H1 (cell line): ENCODE measurements at regions not wholly inside any gene's neighbourhood (a gene's known extent, or its start where the extent isn't known, plus 50 kb on each side); places are given as distances from the start of the nearest gene placed in this dataset.

Experiments
- CTCF ChIA-PET: fragments of 300-600 bp; sonication (Branson Sonifier 250); formaldehyde crosslinking; loops from one replicate; lab custom pipeline; 2021; ENCODE audit not compliant: partially characterized antibody; lab: Charles Lee
- POLR2A ChIA-PET: fragments of 300-600 bp; sonication (Branson Sonifier 250); formaldehyde crosslinking; loops from one replicate; lab custom pipeline; 2021; ENCODE audit warnings: inconsistent platforms; ENCODE audit not compliant: partially characterized antibody; lab: Charles Lee
- DNase-seq, 2 experiments: peaks; one replicate each; pipeline versions ENCODE4 v3.0.0 to v3.0.0-alpha.2; 2010 to 2022; ENCODE audit warnings: low spot score in 2 of 2, low read depth in 1 of 2, mixed read lengths in 1 of 2
- FAIRE-seq: peaks from 2 replicates; lab custom pipeline; 2011; peaks lifted over from hg19 to GRCh38; lab: Jason Lieb, UNC
- H2AFZ ChIP-seq: 2 replicates; pipeline ENCODE4 v1.8.1; 2012; ENCODE audit warnings: low read length, inconsistent platforms
- H2AK5ac ChIP-seq: 2 replicates; pipeline ENCODE4 v1.6.1; 2013; ENCODE audit warnings: low read depth, low read length
- H2BK120ac ChIP-seq: replicated peaks from 2 replicates; pipeline ENCODE3; 2013; ENCODE audit warnings: low read depth, low read length, inconsistent platforms
- H2BK12ac ChIP-seq: 2 replicates; pipeline ENCODE4 v1.6.1; 2013; ENCODE audit warnings: low read depth, low read length
- H2BK15ac ChIP-seq: 2 replicates; pipeline ENCODE4 v1.6.1; 2013; ENCODE audit warnings: low read length
- H2BK20ac ChIP-seq: 2 replicates; pipeline ENCODE4 v1.6.1; 2013; ENCODE audit warnings: low read length
- H2BK5ac ChIP-seq: 2 replicates; pipeline ENCODE4 v1.6.1; 2013; ENCODE audit warnings: low read depth, low read length
- H3K14ac ChIP-seq: 2 replicates; pipeline ENCODE4 v1.6.1; 2013; ENCODE audit warnings: inconsistent platforms; ENCODE audit not compliant: insufficient read length
- H3K18ac ChIP-seq: 2 replicates; pipeline ENCODE4 v1.6.1; 2013; ENCODE audit warnings: low read length; ENCODE audit errors: extremely low read depth
- H3K23ac ChIP-seq: 2 replicates; pipeline ENCODE4 v1.6.1; 2013; ENCODE audit warnings: inconsistent platforms; ENCODE audit not compliant: insufficient read length
- H3K23me2 ChIP-seq: 2 replicates; pipeline ENCODE4 v1.6.1; 2013; ENCODE audit warnings: low read depth, low read length
- H3K27ac ChIP-seq: 2 replicates; pipeline ENCODE4 v1.6.1; 2011; ENCODE audit warnings: low read depth, low read length, inconsistent platforms
- H3K27me3 ChIP-seq, 4 experiments: replicated peaks in 1 of 4; 1 replicate in 1 of 4; 2 replicates in 3 of 4; pipeline versions ENCODE4 v1.6.1 to v1.8.1; 2011 to 2013; ENCODE audit warnings: low read length in 3 of 4, mild to moderate bottlenecking in 3 of 4, inconsistent platforms in 2 of 4, mixed read lengths in 2 of 4, moderate library complexity in 1 of 4; ENCODE audit not compliant: control insufficient read depth in 3 of 4, insufficient read depth in 3 of 4; ENCODE audit errors: extremely low read depth in 1 of 4
- H3K36me3 ChIP-seq, 4 experiments: 2 replicates each; pipeline versions ENCODE4 v1.6.1 to v1.8.1; 2011 to 2013; ENCODE audit warnings: mild to moderate bottlenecking in 4 of 4, low read length in 3 of 4, moderate library complexity in 2 of 4, control low read depth in 1 of 4, inconsistent platforms in 1 of 4; ENCODE audit not compliant: insufficient read depth in 4 of 4, control insufficient read depth in 2 of 4
- H3K4ac ChIP-seq: replicated peaks from 2 replicates; pipeline ENCODE3; 2013; ENCODE audit warnings: low read length, low read depth, mixed read lengths, inconsistent platforms; ENCODE audit not compliant: insufficient read length
- H3K4me1 ChIP-seq, 4 experiments: replicated peaks in 1 of 4; 1 replicate in 1 of 4; 2 replicates in 3 of 4; pipeline versions ENCODE4 v1.6.1 to v1.8.1; 2011 to 2013; ENCODE audit warnings: low read length in 3 of 4, inconsistent platforms in 2 of 4, mixed read lengths in 1 of 4; ENCODE audit not compliant: insufficient read depth in 4 of 4, control insufficient read depth in 3 of 4
- H3K4me2 ChIP-seq, 2 experiments: 2 replicates each; pipeline versions ENCODE4 v1.6.1 to v1.8.1; 2011 to 2013; ENCODE audit warnings: low read depth in 2 of 2, low read length in 2 of 2, control low read depth in 1 of 2, inconsistent platforms in 1 of 2, mild to moderate bottlenecking in 1 of 2; ENCODE audit not compliant: insufficient read depth in 1 of 2
- H3K4me3 ChIP-seq, 4 experiments: fragments of 200-600, 300-600 bp in 1 of 4; sonication (generic), shearing (Covaris generic), sonication (Bioruptor Twin) in 1 of 4; 2 replicates each; pipeline versions ENCODE4 v1.5.1 to v1.8.1; 2011 to 2016; ENCODE audit warnings: low read length in 4 of 4, low read depth in 3 of 4, control low read depth in 2 of 4, inconsistent platforms in 2 of 4, mild to moderate bottlenecking in 2 of 4, mixed read lengths in 1 of 4, moderate library complexity in 1 of 4; ENCODE audit not compliant: insufficient read depth in 2 of 4; ENCODE audit errors: extremely low read depth in 1 of 4
- H3K56ac ChIP-seq: replicated peaks from 2 replicates; pipeline ENCODE3; 2013; ENCODE audit warnings: low read depth, mild to moderate bottlenecking, mixed read lengths, low read length, inconsistent platforms; ENCODE audit not compliant: insufficient read length
- H3K79me1 ChIP-seq: 2 replicates; pipeline ENCODE4 v1.6.1; 2013; ENCODE audit warnings: low read depth, low read length, control low read depth
- H3K79me2 ChIP-seq, 2 experiments: 2 replicates each; pipeline versions ENCODE4 v1.6.1 to v1.8.1; 2012 to 2013; ENCODE audit warnings: low read length in 2 of 2, mild to moderate bottlenecking in 2 of 2, inconsistent platforms in 1 of 2; ENCODE audit not compliant: insufficient read depth in 2 of 2, control insufficient read depth in 1 of 2
- H3K9ac ChIP-seq, 4 experiments: replicated peaks in 1 of 4; 1 replicate in 1 of 4; 2 replicates in 3 of 4; pipeline versions ENCODE4 v1.6.1 to v1.8.1; 2011 to 2013; ENCODE audit warnings: low read depth in 3 of 4, low read length in 3 of 4, control low read depth in 2 of 4, mild to moderate bottlenecking in 2 of 4, moderate library complexity in 2 of 4, inconsistent platforms in 1 of 4; ENCODE audit errors: extremely low read depth in 1 of 4
- H3K9me3 ChIP-seq, 2 experiments: 2 replicates each; pipeline versions ENCODE4 v1.6.1 to v1.8.1; 2012 to 2013; ENCODE audit warnings: mild to moderate bottlenecking in 2 of 2, moderate library complexity in 2 of 2, control low read depth in 1 of 2, inconsistent platforms in 1 of 2, low read depth in 1 of 2, low read length in 1 of 2, mixed read lengths in 1 of 2; ENCODE audit not compliant: insufficient read depth in 2 of 2
- H4K20me1 ChIP-seq, 2 experiments: replicated peaks in 1 of 2; 2 replicates each; pipeline versions ENCODE3 to v1.8.1; 2011 to 2013; ENCODE audit warnings: inconsistent platforms in 2 of 2, low read length in 2 of 2, mild to moderate bottlenecking in 1 of 2; ENCODE audit not compliant: insufficient read depth in 2 of 2, control insufficient read depth in 1 of 2
- H4K5ac ChIP-seq: 2 replicates; pipeline ENCODE4 v1.6.1; 2013; ENCODE audit warnings: low read length, low read depth, mixed read lengths, inconsistent platforms; ENCODE audit not compliant: insufficient read length
- H4K8ac ChIP-seq: 2 replicates; pipeline ENCODE4 v1.8.0; 2013; ENCODE audit warnings: mild to moderate bottlenecking, moderate library complexity, low read length, inconsistent platforms; ENCODE audit not compliant: insufficient read depth; ENCODE audit errors: extremely low read depth
- H4K91ac ChIP-seq: replicated peaks from 2 replicates; pipeline ENCODE3; 2013; ENCODE audit warnings: low read length, mixed read lengths, inconsistent platforms; ENCODE audit not compliant: insufficient read length
- CBX5 ChIP-seq: fragments of 300-800, 300-1000 bp; sonication (generic); IDR thresholded peaks from 2 replicates; pipeline ENCODE4 v1.7.1; 2016; ENCODE audit warnings: antibody characterized with exemption, low read length, low read depth
- EGR1 ChIP-seq: IDR thresholded peaks from 2 replicates; pipeline ENCODE4 v1.6.1; 2011; ENCODE audit warnings: low read depth, low read length, borderline replicate concordance
- JUND ChIP-seq: IDR thresholded peaks from 2 replicates; pipeline ENCODE4 v1.6.1; 2011; ENCODE audit warnings: mild to moderate bottlenecking, improper control_type of control experiment, low read length
- NANOG ChIP-seq: IDR thresholded peaks from 2 replicates; pipeline ENCODE4 v1.6.1; 2011; ENCODE audit warnings: low read length, low read depth, mild to moderate bottlenecking, inconsistent platforms; ENCODE audit not compliant: insufficient read depth, poor library complexity, severe bottlenecking
- POLR2AphosphoS5 ChIP-seq: IDR thresholded peaks from 2 replicates; pipeline ENCODE4 v1.6.1; 2011; ENCODE audit warnings: low read depth, low read length
- RBBP5 ChIP-seq: IDR thresholded peaks from 2 replicates; pipeline ENCODE4 v1.7.1; 2012; ENCODE audit warnings: low read depth, mild to moderate bottlenecking, inconsistent platforms, low read length, moderate library complexity, borderline replicate concordance
- SP2 ChIP-seq: IDR thresholded peaks from 2 replicates; pipeline ENCODE4 v1.6.1; 2012; ENCODE audit warnings: mild to moderate bottlenecking, low read length, inconsistent platforms
- TAF1 ChIP-seq: IDR thresholded peaks from 2 replicates; pipeline ENCODE4 v1.6.1; 2011; ENCODE audit warnings: mild to moderate bottlenecking, low read depth, low read length
- TCF12 ChIP-seq: IDR thresholded peaks from 2 replicates; pipeline ENCODE4 v1.6.1; 2011; ENCODE audit warnings: low read depth, mild to moderate bottlenecking, low read length
- TEAD4 ChIP-seq: IDR thresholded peaks from 2 replicates; pipeline ENCODE4 v1.6.1; 2012; ENCODE audit warnings: low read depth, low read length, inconsistent platforms, mixed read lengths
- USF2 ChIP-seq: IDR thresholded peaks from 2 replicates; pipeline ENCODE4 v1.6.1; 2011; ENCODE audit warnings: low read length, improper control_type of control experiment
- WGBS, 2 experiments: shearing (Covaris generic) in 1 of 2; methylation state at CpG; one replicate each; pipeline versions ENCODE4 v1.1.6 to v1.1.7; 2013 to 2015; ENCODE audit warnings: low lambda C conversion rate in 2 of 2, mixed read lengths in 2 of 2, inconsistent platforms in 1 of 2, low coverage in 1 of 2, missing lambda C conversion rate in 1 of 2; ENCODE audit not compliant: insufficient replicate concordance in 2 of 2, insufficient coverage in 1 of 2, insufficient read length in 1 of 2; ENCODE audit errors: extremely low coverage in 1 of 2, missing lambda C conversion rate in 1 of 2; 5-methylcytosine and 5-hydroxymethylcytosine counted together

- Histone ChIP-seq H2BK20ac (no peak overlapping the region), H3K4me1 (0 out of 7 replicates have a peak, but pooled peaks cover 0 to 2% (median 0%) of the 10 kb centered on the region in 4 experiments), H4K5ac (no peak overlapping the region), H3K23ac (no peak overlapping the region), H4K91ac (no peak overlapping the region), H3K14ac (no peak overlapping the region), H3K27me3 (no peaks in the 10 kb centered on the region), H3K9ac (no peak overlapping the region), H3K9me3 (no peaks in the 10 kb centered on the region), H3K4me3 (no peak overlapping the region), H2AK5ac (no peak overlapping the region), H3K4ac (no peak overlapping the region), H3K18ac (no peak overlapping the region), H3K4me2 (no peak overlapping the region), H2BK5ac (no peak overlapping the region), H3K23me2 (no peaks in the 10 kb centered on the region; the same call in 1 of the 2 replicates), H4K20me1 (no peaks in the 10 kb centered on the region), H3K36me3 (no peaks in the 10 kb centered on the region), H3K79me1 (no peaks in the 10 kb centered on the region), H2BK15ac (no peak overlapping the region), H3K79me2 (no peaks in the 10 kb centered on the region), H2AFZ (no peak overlapping the region), H2BK120ac (no peak overlapping the region), H3K56ac (no peak overlapping the region), H2BK12ac (no peak overlapping the region), H3K27ac (no peak overlapping the region), H4K8ac (no peak overlapping the region)
- TF ChIP-seq CBX5 = no peak
- TF ChIP-seq EGR1 = no peak
- no peak for TF ChIP-seq TCF12
- no peak for TF ChIP-seq TAF1
- TF ChIP-seq NANOG = no peak
- TF ChIP-seq POLR2AphosphoS5 = no peak
- TF ChIP-seq USF2 = no peak
- no peak for TF ChIP-seq TEAD4
- no peak for TF ChIP-seq RBBP5
- TF ChIP-seq SP2 = no peak
- no peak for TF ChIP-seq JUND
- WGBS, 2 experiments = 83% methylated on average over 8 of the region's 8 CpGs; no CpG with 5 or more reads in 1 of the 2 experiments
- POLR2A ChIA-PET = no interaction called here
- CTCF ChIA-PET = interaction anchor here (1.1 to 2.1 kb wide), 4 partner anchors 10 to 196 kb away, joined by 5 to 7 read pairs (median 6); no protein-coding TSS in a partner anchor
- FAIRE-seq (no peak), DNase-seq (no peak)
Observed at GRCh38 chr1:214136324-214136919, 144.5 kb upstream of the SMYD2 start.
